OCI-LY1 (cell line): ENCODE measurements at regions not wholly inside any gene's neighbourhood (a gene's known extent, or its start where the extent isn't known, plus 50 kb on each side); places are given as distances from the start of the nearest gene placed in this dataset.

Experiments
- H2AFZ ChIP-seq: fragments of 200-600 bp; sonication (generic), shearing (Covaris generic); 2 replicates; pipeline ENCODE4 v1.6.0; 2014; ENCODE audit warnings: antibody characterized with exemption, mild to moderate bottlenecking, low read length
- H3F3A ChIP-seq: fragments of 200-600 bp; sonication (generic), shearing (Covaris generic); 2 replicates; pipeline ENCODE4 v1.6.0; 2014; ENCODE audit warnings: mild to moderate bottlenecking, antibody characterized with exemption, low read length, moderate library complexity; ENCODE audit not compliant: insufficient read depth
- H3K27ac ChIP-seq: fragments of 200-600 bp; sonication (generic); 2 replicates; pipeline ENCODE4 v1.5.1; 2014; ENCODE audit warnings: low read length, mixed run types, mild to moderate bottlenecking, low read depth; ENCODE audit not compliant: poor library complexity, severe bottlenecking
- H3K27me3 ChIP-seq: fragments of 200-600 bp; sonication (generic); 2 replicates; pipeline ENCODE4 v1.6.0; 2014; ENCODE audit warnings: antibody characterized with exemption, mild to moderate bottlenecking, low read length, moderate library complexity; ENCODE audit not compliant: insufficient read depth
- H3K36me3 ChIP-seq: fragments of 200-600 bp; sonication (generic); 2 replicates; pipeline ENCODE4 v1.6.1; 2014; ENCODE audit warnings: mild to moderate bottlenecking, antibody characterized with exemption, low read length, moderate library complexity, mixed read lengths; ENCODE audit not compliant: insufficient read depth
- H3K4me1 ChIP-seq: fragments of 200-600 bp; sonication (generic); 2 replicates; pipeline ENCODE4 v1.5.1; 2014; ENCODE audit warnings: mild to moderate bottlenecking, low read length, moderate library complexity; ENCODE audit not compliant: insufficient read depth, severe bottlenecking
- H3K4me2 ChIP-seq: fragments of 200-600 bp; sonication (generic), shearing (Covaris generic); 2 replicates; pipeline ENCODE4 v1.6.1; 2014; ENCODE audit warnings: low read length
- H3K4me3 ChIP-seq: fragments of 200-600 bp; sonication (generic); 2 replicates; pipeline ENCODE4 v1.5.1; 2014; ENCODE audit warnings: low read length, low read depth, mild to moderate bottlenecking, mixed read lengths; ENCODE audit not compliant: poor library complexity, severe bottlenecking
- H3K79me2 ChIP-seq: fragments of 200-600 bp; shearing (Covaris generic); 2 replicates; pipeline ENCODE4 v1.6.1; 2016; ENCODE audit warnings: mixed run types, low read length, mixed read lengths; ENCODE audit not compliant: insufficient read depth
- H3K9ac ChIP-seq: fragments of 200-600 bp; sonication (generic), shearing (Covaris generic); 2 replicates; pipeline ENCODE4 v1.6.1; 2014; ENCODE audit warnings: mild to moderate bottlenecking, low read length, mixed read lengths
- H3K9me2 ChIP-seq: fragments of 200-600 bp; sonication (generic), shearing (Covaris generic); 2 replicates; pipeline ENCODE4 v1.6.1; 2014; ENCODE audit warnings: low read depth, mild to moderate bottlenecking, low read length, mixed read lengths
- H3K9me3 ChIP-seq: fragments of 200-600 bp; shearing (Covaris generic); 2 replicates; pipeline ENCODE4 v1.6.1; 2014; ENCODE audit warnings: low read length, mixed read lengths
- H4K20me1 ChIP-seq: fragments of 200-600 bp; sonication (generic), shearing (Covaris generic); 2 replicates; pipeline ENCODE4 v1.6.0; 2016; ENCODE audit warnings: mild to moderate bottlenecking, low read length; ENCODE audit not compliant: insufficient read depth
- CTCF ChIP-seq: fragments of 200-600 bp; sonication (generic), shearing (Covaris generic); IDR thresholded peaks from 2 replicates; pipeline ENCODE4 v1.5.1; 2017; ENCODE audit warnings: mild to moderate bottlenecking, antibody characterized with exemption, low read length, moderate library complexity, mixed read lengths
- EZH2 ChIP-seq: fragments of 200-600 bp; sonication (generic), shearing (Covaris generic); IDR thresholded peaks from 2 replicates; pipeline ENCODE4 v1.8.0; 2017; ENCODE audit warnings: borderline replicate concordance, mixed run types, mild to moderate bottlenecking, antibody characterized with exemption, low read length, moderate library complexity, mixed read lengths

GRCh38 chr2:8138525-8138922 lies 543.3 kb upstream of the ID2 start:
- no peaks in the 10 kb centered on the region for H3K9me3 ChIP-seq
- no peak for TF ChIP-seq EZH2
- TF ChIP-seq CTCF = no peak
- H3K4me3 ChIP-seq = no peak overlapping the region
- H2AFZ ChIP-seq = no peak overlapping the region
- H3K79me2 ChIP-seq = no peaks in the 10 kb centered on the region
- H3K27ac ChIP-seq = no peak overlapping the region
- H4K20me1 ChIP-seq = no peaks in the 10 kb centered on the region
- H3K9me2 ChIP-seq = no peaks in the 10 kb centered on the region
- H3K4me2 ChIP-seq = no peak overlapping the region
- no peaks in the 10 kb centered on the region for H3K36me3 ChIP-seq
- H3F3A ChIP-seq = no peaks in the 10 kb centered on the region
- peaks cover 32% of the 10 kb centered on the region for H3K4me1 ChIP-seq
- H3K27me3 ChIP-seq = no peaks in the 10 kb centered on the region
- no peak overlapping the region for H3K9ac ChIP-seq

GRCh38 chr2:8138923-8139667 lies 542.8 kb upstream of the ID2 start:
- Histone ChIP-seq H3K9me3 (no peaks in the 10 kb centered on the region), H3K36me3 (no peaks in the 10 kb centered on the region), H3K79me2 (no peaks in the 10 kb centered on the region), H3K9ac (no peak overlapping the region), H3K4me3 (no peak overlapping the region), H3F3A (no peaks in the 10 kb centered on the region), H3K4me1 (peaks cover 26% of the 10 kb centered on the region), H3K27me3 (no peaks in the 10 kb centered on the region), H3K9me2 (no peaks in the 10 kb centered on the region), H3K27ac (no peak overlapping the region), H2AFZ (no peak overlapping the region), H3K4me2 (no peak overlapping the region), H4K20me1 (no peaks in the 10 kb centered on the region)
- no peak for TF ChIP-seq CTCF
- TF ChIP-seq EZH2 = no peak

- no peak overlapping the region for H2AFZ ChIP-seq
- no peaks in the 10 kb centered on the region for H3K9me2 ChIP-seq
- no peaks in the 10 kb centered on the region for H3F3A ChIP-seq
- H3K27me3 ChIP-seq = no peaks in the 10 kb centered on the region
- no peak overlapping the region for H3K27ac ChIP-seq
- H3K9ac ChIP-seq = no peak overlapping the region
- H3K4me1 ChIP-seq = peaks cover 20% of the 10 kb centered on the region
- no peaks in the 10 kb centered on the region for H4K20me1 ChIP-seq
- TF ChIP-seq EZH2 = no peak
- H3K36me3 ChIP-seq = no peaks in the 10 kb centered on the region
- H3K4me3 ChIP-seq = no peak overlapping the region
- no peaks in the 10 kb centered on the region for H3K79me2 ChIP-seq
- no peaks in the 10 kb centered on the region for H3K9me3 ChIP-seq
- H3K4me2 ChIP-seq = no peak overlapping the region
Measured at GRCh38 chr2:8139668-8140200, 542.1 kb upstream of the ID2 start.
